Glutamatergic neuron (in vitro differentiated cells): ENCODE measurements at regions not wholly inside any gene's neighbourhood (a gene's known extent, or its start where the extent isn't known, plus 50 kb on each side); places are given as distances from the start of the nearest gene placed in this dataset.
A peak's percentile ranks its signal among the peaks of the same experiment; 100 is the strongest.

Source experiments
- DNase-seq: peaks from one replicate; pipeline ENCODE4 v3.0.0; 2022
- H3K27ac Mint-ChIP-seq: one replicate; pipeline ENCODE4 v1.8.0; 2020; ENCODE audit warnings: mild to moderate bottlenecking, mixed read lengths, inconsistent platforms; ENCODE audit not compliant: unreplicated experiment
- H3K27me3 Mint-ChIP-seq: one replicate; pipeline ENCODE4 v1.8.0; 2020; ENCODE audit warnings: mild to moderate bottlenecking, moderate library complexity, mixed read lengths, inconsistent platforms; ENCODE audit not compliant: unreplicated experiment
- H3K36me3 Mint-ChIP-seq: one replicate; pipeline ENCODE4 v1.8.0; 2020; ENCODE audit warnings: mild to moderate bottlenecking, mixed read lengths, inconsistent platforms; ENCODE audit not compliant: unreplicated experiment
- H3K4me1 Mint-ChIP-seq: one replicate; pipeline ENCODE4 v1.8.0; 2020; ENCODE audit warnings: mild to moderate bottlenecking, low read depth, mixed read lengths, inconsistent platforms; ENCODE audit not compliant: unreplicated experiment
- H3K4me3 Mint-ChIP-seq: one replicate; pipeline ENCODE4 v1.8.0; 2020; ENCODE audit warnings: mild to moderate bottlenecking, mixed read lengths, inconsistent platforms; ENCODE audit not compliant: unreplicated experiment
- H3K9me3 Mint-ChIP-seq: one replicate; pipeline ENCODE4 v1.8.0; 2020; ENCODE audit warnings: mild to moderate bottlenecking, moderate library complexity, mixed read lengths, inconsistent platforms; ENCODE audit not compliant: unreplicated experiment
- TF ChIP-seq, protein P1 (sequence below): fragments of 200-600 bp; sonication (generic); IDR thresholded peaks from one replicate; pipeline ENCODE4 v1.5.0; 2021; ENCODE audit not compliant: partially characterized antibody, unreplicated experiment

DNA sequence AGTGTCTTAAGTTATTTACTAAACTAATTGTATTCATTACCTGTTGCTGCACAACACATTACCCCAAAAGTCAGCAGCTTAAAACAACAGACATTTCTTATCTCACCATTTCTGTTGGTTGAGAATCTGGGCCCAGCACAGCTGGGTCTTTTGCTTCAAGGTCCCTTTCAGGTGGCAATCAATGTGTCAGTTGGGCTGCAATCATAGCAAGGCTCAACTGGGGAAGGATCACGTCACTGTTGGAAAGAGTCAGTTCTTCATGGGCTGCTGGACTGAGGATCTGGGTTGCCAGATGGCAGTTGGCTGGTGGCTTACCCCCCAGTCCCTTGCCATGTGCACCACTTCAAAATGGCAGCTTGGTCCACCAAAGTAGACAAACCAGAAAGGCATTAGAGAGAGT lies 261.2 kb downstream of the SUCLG1 start:
- TF ChIP-seq, protein P1, sequence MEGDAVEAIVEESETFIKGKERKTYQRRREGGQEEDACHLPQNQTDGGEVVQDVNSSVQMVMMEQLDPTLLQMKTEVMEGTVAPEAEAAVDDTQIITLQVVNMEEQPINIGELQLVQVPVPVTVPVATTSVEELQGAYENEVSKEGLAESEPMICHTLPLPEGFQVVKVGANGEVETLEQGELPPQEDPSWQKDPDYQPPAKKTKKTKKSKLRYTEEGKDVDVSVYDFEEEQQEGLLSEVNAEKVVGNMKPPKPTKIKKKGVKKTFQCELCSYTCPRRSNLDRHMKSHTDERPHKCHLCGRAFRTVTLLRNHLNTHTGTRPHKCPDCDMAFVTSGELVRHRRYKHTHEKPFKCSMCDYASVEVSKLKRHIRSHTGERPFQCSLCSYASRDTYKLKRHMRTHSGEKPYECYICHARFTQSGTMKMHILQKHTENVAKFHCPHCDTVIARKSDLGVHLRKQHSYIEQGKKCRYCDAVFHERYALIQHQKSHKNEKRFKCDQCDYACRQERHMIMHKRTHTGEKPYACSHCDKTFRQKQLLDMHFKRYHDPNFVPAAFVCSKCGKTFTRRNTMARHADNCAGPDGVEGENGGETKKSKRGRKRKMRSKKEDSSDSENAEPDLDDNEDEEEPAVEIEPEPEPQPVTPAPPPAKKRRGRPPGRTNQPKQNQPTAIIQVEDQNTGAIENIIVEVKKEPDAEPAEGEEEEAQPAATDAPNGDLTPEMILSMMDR, result no peak
- Mint-ChIP-seq H3K4me3 (no peak overlapping the region), H3K36me3 (peaks cover 4% of the 10 kb centered on the region), H3K27ac (no peak overlapping the region), H3K4me1 (peaks cover 8% of the 10 kb centered on the region), H3K9me3 (no peaks in the 10 kb centered on the region), H3K27me3 (no peaks in the 10 kb centered on the region)
- no peak for DNase-seq

DNA sequence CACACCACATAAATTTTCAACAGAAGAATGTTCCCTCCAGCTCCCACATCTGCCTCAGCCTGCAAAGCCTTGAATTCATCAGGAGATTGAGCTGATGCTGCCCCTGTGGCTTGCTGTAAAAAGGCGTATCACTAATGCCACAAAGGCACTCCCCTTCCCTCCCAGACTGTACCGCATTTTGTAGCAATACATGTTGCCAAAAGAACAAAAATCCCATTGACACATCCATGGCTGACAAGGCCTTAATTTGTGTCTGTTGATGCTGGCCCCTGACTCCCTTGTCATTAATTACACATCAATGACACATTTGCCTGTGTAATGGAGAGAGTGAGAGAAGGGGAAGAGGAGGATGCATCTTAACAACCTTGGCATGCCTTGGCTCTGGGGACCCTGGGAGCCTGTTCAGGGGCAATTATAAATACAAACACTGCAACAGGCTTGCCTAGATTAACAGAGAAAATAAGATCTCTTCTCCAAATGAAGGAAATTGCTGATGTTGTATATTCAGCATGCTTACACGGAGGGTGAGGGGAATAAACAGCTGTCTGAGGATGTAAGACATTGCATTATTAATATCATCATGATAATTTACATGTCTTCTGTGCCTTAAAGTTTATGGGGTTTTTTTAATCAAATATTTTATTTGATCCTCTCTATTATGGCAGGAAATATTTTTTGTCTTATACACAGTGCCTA lies 264.0 kb downstream of the SUCLG1 start:
- Mint-ChIP-seq H3K27ac (peak overlapping the region; percentile 44), H3K9me3 (no peaks in the 10 kb centered on the region), H3K27me3 (no peaks in the 10 kb centered on the region), H3K36me3 (peaks cover 4% of the 10 kb centered on the region), H3K4me3 (no peak overlapping the region), H3K4me1 (peaks cover 8% of the 10 kb centered on the region)
- TF ChIP-seq, protein P1, result no peak
- no peak for DNase-seq

- H3K36me3 Mint-ChIP-seq, result no peaks in the 10 kb centered on the region
- H3K4me1 Mint-ChIP-seq, result peaks cover 8% of the 10 kb centered on the region
- H3K27ac Mint-ChIP-seq, result no peak overlapping the region
- no peak overlapping the region for H3K4me3 Mint-ChIP-seq
- TF ChIP-seq, protein P1, result no peak
- no peaks in the 10 kb centered on the region for H3K9me3 Mint-ChIP-seq
- DNase-seq, result no peak
- no peaks in the 10 kb centered on the region for H3K27me3 Mint-ChIP-seq
Observed at GRCh38 chr2:84194181-84194580, 264.9 kb downstream of the SUCLG1 start.

DNA sequence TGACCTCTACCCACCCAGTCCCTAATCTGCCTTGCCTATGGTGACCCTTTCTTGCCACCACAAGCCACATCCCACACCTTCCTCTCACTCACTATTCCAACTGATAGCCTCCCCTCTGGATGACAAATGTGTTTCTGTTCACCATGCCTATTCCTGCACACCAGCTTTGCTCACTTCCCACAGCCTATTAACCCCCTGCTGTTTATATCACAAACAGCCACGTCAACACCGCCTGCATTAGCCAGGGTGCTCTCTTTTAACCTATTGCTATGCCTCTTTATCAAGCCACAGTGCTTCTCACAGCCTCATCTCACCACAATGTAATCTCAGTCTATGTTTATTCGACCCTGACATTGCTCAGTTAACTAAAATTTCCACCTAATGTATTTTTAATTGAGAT lies 271.8 kb downstream of the SUCLG1 start:
- H3K36me3 Mint-ChIP-seq, result no peaks in the 10 kb centered on the region
- H3K9me3 Mint-ChIP-seq, result no peaks in the 10 kb centered on the region
- no peaks in the 10 kb centered on the region for H3K4me1 Mint-ChIP-seq
- H3K27me3 Mint-ChIP-seq, result no peaks in the 10 kb centered on the region
- DNase-seq, result no peak
- TF ChIP-seq, protein P1, result no peak
- no peak overlapping the region for H3K27ac Mint-ChIP-seq
- H3K4me3 Mint-ChIP-seq, result no peak overlapping the region

- H3K27ac Mint-ChIP-seq, result no peak overlapping the region
- no peaks in the 10 kb centered on the region for H3K27me3 Mint-ChIP-seq
- TF ChIP-seq, protein P1, result no peak
- no peak overlapping the region for H3K4me3 Mint-ChIP-seq
- H3K36me3 Mint-ChIP-seq, result no peaks in the 10 kb centered on the region
- DNase-seq, result no peak
- no peaks in the 10 kb centered on the region for H3K4me1 Mint-ChIP-seq
- H3K9me3 Mint-ChIP-seq, result no peaks in the 10 kb centered on the region
Observed at GRCh38 chr2:84181927-84182326, 277.2 kb downstream of the SUCLG1 start.
